Activated naive CD8-positive, alpha-beta T cell treated with anti-CD3 and anti-CD28 coated beads, Interleukin-2, amount 50 U/mL, for 24 hours (primary cell): ENCODE measurements at regions not wholly inside any gene's neighbourhood (a gene's known extent, or its start where the extent isn't known, plus 50 kb on each side); places are given as distances from the start of the nearest gene placed in this dataset.
"Not testable (repeated sequence)": the region's sequence is repeated elsewhere in the genome, so short reads cannot be mapped to it uniquely, and the experiment has no call there.

Source experiments
- ATAC-seq: fragments of 150-1000 bp; cut with Tn5 transposase; one replicate; pipeline ENCODE4 v1.10.0; 2021
- DNase-seq: peaks from one replicate; pipeline ENCODE4 v3.0.0; 2021
- H3K27ac Mint-ChIP-seq: one replicate; pipeline ENCODE4 v1.8.0; 2021; ENCODE audit warnings: mild to moderate bottlenecking, mixed read lengths
- H3K27me3 Mint-ChIP-seq: one replicate; pipeline ENCODE4 v1.8.0; 2021; ENCODE audit warnings: mixed read lengths
- H3K36me3 Mint-ChIP-seq: one replicate; pipeline ENCODE4 v1.8.0; 2021; ENCODE audit warnings: low read depth, mixed read lengths
- H3K4me1 Mint-ChIP-seq: one replicate; pipeline ENCODE4 v1.8.0; 2021; ENCODE audit warnings: mixed read lengths
- H3K4me3 Mint-ChIP-seq: one replicate; pipeline ENCODE4 v1.8.0; 2021; ENCODE audit warnings: mild to moderate bottlenecking, moderate library complexity, mixed read lengths
- H3K9me3 Mint-ChIP-seq: one replicate; pipeline ENCODE4 v1.8.0; 2021; ENCODE audit warnings: mixed read lengths

DNA sequence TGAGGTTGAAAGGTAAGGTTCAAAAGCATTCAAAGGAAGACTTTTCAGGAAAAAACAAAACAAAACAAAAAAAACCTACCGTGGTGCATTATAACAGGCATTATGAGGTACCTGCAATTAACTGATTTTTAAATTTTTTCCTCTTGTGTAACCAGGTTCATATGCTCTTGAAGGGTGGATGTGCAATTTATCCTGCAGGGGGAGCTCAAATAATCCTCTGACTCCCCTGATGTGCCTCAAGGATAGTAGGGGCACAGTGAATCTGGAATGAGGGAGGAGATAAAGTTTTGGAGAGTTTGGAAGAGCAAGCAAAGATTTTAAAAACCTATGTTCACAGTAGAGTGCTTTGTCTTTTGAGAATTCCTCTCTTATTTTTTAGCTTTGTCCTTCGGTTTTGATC lies 1349.4 kb downstream of the CDH8 start:
- Mint-ChIP-seq H3K36me3 (no peaks in the 10 kb centered on the region), H3K4me1 (no peaks in the 10 kb centered on the region), H3K27me3 (no peaks in the 10 kb centered on the region), H3K4me3 (no peak overlapping the region), H3K9me3 (peaks cover 26% of the 10 kb centered on the region), H3K27ac (no peak overlapping the region)
- DNase-seq (no peak), ATAC-seq (no peak)

DNA sequence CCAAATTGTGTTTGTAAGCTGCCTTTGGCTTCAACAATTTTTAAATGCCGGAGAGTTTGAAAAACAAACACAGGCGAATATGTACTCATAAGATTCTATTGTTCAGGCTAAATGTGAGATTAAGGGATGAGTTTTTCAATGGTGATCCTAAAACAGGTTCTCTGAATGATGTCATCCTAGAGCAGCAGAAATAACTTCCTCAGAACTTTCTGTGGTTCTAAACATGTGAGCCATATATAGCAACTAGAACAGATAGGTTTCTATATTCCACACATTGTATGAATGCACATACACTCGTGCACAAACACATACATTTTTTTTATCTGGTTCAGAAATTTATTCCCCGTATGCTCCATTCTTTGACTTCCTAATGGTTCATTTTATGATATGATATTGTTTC lies 1352.2 kb downstream of the CDH8 start:
- DNase-seq (no peak), ATAC-seq (no peak)
- Mint-ChIP-seq H3K27ac (no peak overlapping the region), H3K4me1 (no peaks in the 10 kb centered on the region), H3K27me3 (no peaks in the 10 kb centered on the region), H3K9me3 (peaks cover 19% of the 10 kb centered on the region), H3K36me3 (no peaks in the 10 kb centered on the region), H3K4me3 (no peak overlapping the region)

- no peak for ATAC-seq
- H3K9me3 Mint-ChIP-seq, result peaks cover 23% of the 10 kb centered on the region
These were observed 1354.0 kb downstream of the CDH8 start for GRCh38 chr16:60682219-60682618.

GRCh38 chr16:60681043-60681442 lies 1355.2 kb downstream of the CDH8 start:
- no peak overlapping the region for H3K27ac Mint-ChIP-seq
- H3K4me1 Mint-ChIP-seq, result no peaks in the 10 kb centered on the region
- no peak for DNase-seq
- no peaks in the 10 kb centered on the region for H3K27me3 Mint-ChIP-seq
- peaks cover 12% of the 10 kb centered on the region for H3K9me3 Mint-ChIP-seq
- H3K4me3 Mint-ChIP-seq, result no peak overlapping the region
- ATAC-seq, result no peak
- no peaks in the 10 kb centered on the region for H3K36me3 Mint-ChIP-seq

More at GRCh38 chr16:60682219-60682618, 1354.0 kb downstream of the CDH8 start:
- Mint-ChIP-seq H3K36me3 (no peaks in the 10 kb centered on the region), H3K27ac (no peak overlapping the region), H3K4me3 (no peak overlapping the region), H3K4me1 (no peaks in the 10 kb centered on the region), H3K27me3 (no peaks in the 10 kb centered on the region)
- DNase-seq, result no peak

GRCh38 chr16:60675022-60675421 lies 1361.2 kb downstream of the CDH8 start:
- DNase-seq (no peak), ATAC-seq (no peak)
- no peak overlapping the region for H3K4me3 Mint-ChIP-seq
- H3K9me3 Mint-ChIP-seq, result peaks cover 29% of the 10 kb centered on the region
- H3K4me1 Mint-ChIP-seq, result no peaks in the 10 kb centered on the region
- no peaks in the 10 kb centered on the region for H3K36me3 Mint-ChIP-seq
- no peaks in the 10 kb centered on the region for H3K27me3 Mint-ChIP-seq
- no peak overlapping the region for H3K27ac Mint-ChIP-seq

GRCh38 chr16:60674241-60674640 lies 1362.0 kb downstream of the CDH8 start:
- no peak overlapping the region for H3K27ac Mint-ChIP-seq
- no peak overlapping the region for H3K4me3 Mint-ChIP-seq
- H3K9me3 Mint-ChIP-seq, result peaks cover 29% of the 10 kb centered on the region
- H3K4me1 Mint-ChIP-seq, result no peaks in the 10 kb centered on the region
- DNase-seq, result no peak
- no peaks in the 10 kb centered on the region for H3K36me3 Mint-ChIP-seq
- H3K27me3 Mint-ChIP-seq, result no peaks in the 10 kb centered on the region
- ATAC-seq, result no peak

DNA sequence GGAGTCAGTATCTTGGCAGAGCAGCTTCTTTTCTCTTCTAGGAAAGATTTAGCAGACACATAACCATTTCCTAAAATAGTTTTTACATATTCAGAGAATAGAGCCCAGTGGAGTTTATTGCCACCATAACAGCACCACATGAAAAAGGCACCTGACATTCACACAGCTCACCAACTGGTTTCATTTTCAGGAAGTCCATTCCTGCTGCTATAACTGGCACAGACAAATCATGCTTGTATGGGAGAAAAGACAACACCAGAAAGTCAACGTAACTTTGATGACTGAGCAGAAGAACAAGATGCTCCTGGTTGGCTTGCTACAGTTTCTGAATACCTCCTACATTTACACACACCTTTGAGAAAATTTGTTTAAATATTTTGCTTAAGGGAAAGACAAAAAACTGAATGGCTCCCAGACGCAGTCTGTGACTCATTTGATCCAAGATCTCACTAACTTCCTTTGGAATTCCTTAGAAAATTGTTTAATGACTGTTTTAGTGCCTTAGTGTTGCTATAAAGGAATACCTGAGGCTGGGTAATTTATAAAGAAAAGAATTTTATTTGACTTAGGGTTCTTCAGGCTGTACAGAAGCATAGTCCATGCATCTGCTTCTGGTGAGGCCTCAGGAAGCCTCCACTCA lies 1380.6 kb downstream of the CDH8 start:
- peaks cover 10% of the 10 kb centered on the region for H3K9me3 Mint-ChIP-seq
- DNase-seq (no peak), ATAC-seq (no peak)
- H3K36me3 Mint-ChIP-seq, result no peaks in the 10 kb centered on the region
- no peaks in the 10 kb centered on the region for H3K4me1 Mint-ChIP-seq
- H3K4me3 Mint-ChIP-seq, result no peak overlapping the region
- H3K27ac Mint-ChIP-seq, result no peak overlapping the region
- H3K27me3 Mint-ChIP-seq, result no peaks in the 10 kb centered on the region

DNA sequence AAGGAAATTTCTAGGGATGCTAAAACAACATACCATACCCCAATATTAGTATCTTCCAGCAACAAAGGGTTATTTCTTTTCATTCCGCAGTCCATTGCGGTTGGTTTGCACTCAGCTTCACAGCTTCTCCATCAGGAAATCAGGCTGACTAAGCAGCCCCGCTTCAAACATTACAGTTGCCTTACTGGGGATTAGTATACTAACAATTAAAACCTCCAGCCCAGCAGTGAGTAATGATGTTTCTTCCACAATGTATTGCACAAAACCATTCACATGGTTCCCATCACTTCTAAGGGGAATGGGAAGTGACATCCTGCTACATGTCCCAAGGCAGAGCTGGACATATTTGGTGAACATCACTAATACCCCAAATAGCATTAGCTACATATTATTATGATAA lies 1384.9 kb downstream of the CDH8 start:
- ATAC-seq (no peak), DNase-seq (no peak)
- H3K27ac Mint-ChIP-seq, result no peak overlapping the region
- no peak overlapping the region for H3K4me3 Mint-ChIP-seq
- H3K36me3 Mint-ChIP-seq, result no peaks in the 10 kb centered on the region
- H3K4me1 Mint-ChIP-seq, result no peaks in the 10 kb centered on the region
- H3K27me3 Mint-ChIP-seq, result no peaks in the 10 kb centered on the region
- H3K9me3 Mint-ChIP-seq, result peaks cover 8% of the 10 kb centered on the region

DNA sequence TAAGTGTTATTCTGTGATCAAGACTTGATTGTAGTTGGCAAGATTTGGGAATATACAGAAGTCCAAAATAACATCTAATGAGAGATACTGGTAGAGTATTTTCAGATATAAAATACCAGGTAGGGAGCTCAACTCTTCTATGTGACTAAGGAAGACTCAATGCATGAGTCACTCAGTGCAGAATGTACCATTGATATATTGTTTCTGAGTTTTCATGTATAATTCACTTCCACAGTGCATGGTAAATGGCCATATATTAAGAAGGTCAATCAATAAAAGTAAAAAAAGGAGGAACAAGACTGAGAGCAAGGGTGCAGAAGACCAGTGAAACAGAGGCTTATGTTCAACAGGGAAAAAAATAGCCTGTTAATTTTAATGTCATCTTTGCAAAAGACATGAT lies 1387.9 kb downstream of the CDH8 start:
- ATAC-seq, result no peak
- Mint-ChIP-seq H3K27me3 (no peaks in the 10 kb centered on the region), H3K4me1 (no peaks in the 10 kb centered on the region), H3K27ac (no peak overlapping the region), H3K36me3 (no peaks in the 10 kb centered on the region), H3K4me3 (no peak overlapping the region), H3K9me3 (peaks cover 18% of the 10 kb centered on the region)
- no peak for DNase-seq

- not testable (repeated sequence) for ATAC-seq
These were observed 1388.8 kb downstream of the CDH8 start for GRCh38 chr16:60647388-60647787.

GRCh38 chr16:60646631-60647030 lies 1389.6 kb downstream of the CDH8 start:
- ATAC-seq, result no peak
- no peaks in the 10 kb centered on the region for H3K36me3 Mint-ChIP-seq
- DNase-seq, result no peak

More at GRCh38 chr16:60647388-60647787, 1388.8 kb downstream of the CDH8 start:
- H3K4me3 Mint-ChIP-seq, DNase-seq, H3K27ac Mint-ChIP-seq, H3K27me3 Mint-ChIP-seq, H3K36me3 Mint-ChIP-seq, H3K4me1 Mint-ChIP-seq: not testable (repeated sequence)
- peaks cover 26% of the 10 kb centered on the region for H3K9me3 Mint-ChIP-seq

DNA sequence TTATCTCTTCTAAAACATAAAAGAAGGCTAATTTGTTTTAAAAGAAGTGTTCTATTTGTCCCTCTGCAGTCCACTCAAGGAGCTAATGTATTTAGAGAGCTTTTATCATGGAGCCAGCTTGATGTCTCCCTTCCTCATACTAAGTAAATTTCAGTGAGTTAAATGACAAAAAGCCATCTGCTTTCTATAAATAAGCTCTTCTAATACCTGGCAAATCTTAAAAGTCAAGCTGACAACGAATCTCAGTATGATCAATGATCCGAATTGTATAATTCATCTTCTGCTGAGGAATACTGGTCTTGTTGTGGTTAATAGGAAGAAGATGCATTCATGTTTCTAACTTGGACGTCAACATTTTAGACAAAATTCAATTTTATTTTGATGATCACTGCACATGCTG lies 1390.7 kb downstream of the CDH8 start:
- no peak overlapping the region for H3K4me3 Mint-ChIP-seq
- H3K27ac Mint-ChIP-seq, result no peak overlapping the region
- no peaks in the 10 kb centered on the region for H3K27me3 Mint-ChIP-seq
- no peaks in the 10 kb centered on the region for H3K4me1 Mint-ChIP-seq
- ATAC-seq (no peak), DNase-seq (no peak)
- H3K36me3 Mint-ChIP-seq, result peaks cover 2% of the 10 kb centered on the region
- H3K9me3 Mint-ChIP-seq, result peaks cover 35% of the 10 kb centered on the region

More at GRCh38 chr16:60646631-60647030, 1389.6 kb downstream of the CDH8 start:
- Mint-ChIP-seq H3K4me3 (no peak overlapping the region), H3K27ac (no peak overlapping the region), H3K27me3 (no peaks in the 10 kb centered on the region), H3K4me1 (no peaks in the 10 kb centered on the region), H3K9me3 (peaks cover 34% of the 10 kb centered on the region)

GRCh38 chr16:60642956-60643355 lies 1393.3 kb downstream of the CDH8 start:
- ATAC-seq (no peak), DNase-seq (no peak)
- peaks cover 2% of the 10 kb centered on the region for H3K36me3 Mint-ChIP-seq
- H3K9me3 Mint-ChIP-seq, result peaks cover 28% of the 10 kb centered on the region
- H3K4me1 Mint-ChIP-seq, result no peaks in the 10 kb centered on the region
- H3K27me3 Mint-ChIP-seq, result no peaks in the 10 kb centered on the region
- no peak overlapping the region for H3K27ac Mint-ChIP-seq
- H3K4me3 Mint-ChIP-seq, result no peak overlapping the region

DNA sequence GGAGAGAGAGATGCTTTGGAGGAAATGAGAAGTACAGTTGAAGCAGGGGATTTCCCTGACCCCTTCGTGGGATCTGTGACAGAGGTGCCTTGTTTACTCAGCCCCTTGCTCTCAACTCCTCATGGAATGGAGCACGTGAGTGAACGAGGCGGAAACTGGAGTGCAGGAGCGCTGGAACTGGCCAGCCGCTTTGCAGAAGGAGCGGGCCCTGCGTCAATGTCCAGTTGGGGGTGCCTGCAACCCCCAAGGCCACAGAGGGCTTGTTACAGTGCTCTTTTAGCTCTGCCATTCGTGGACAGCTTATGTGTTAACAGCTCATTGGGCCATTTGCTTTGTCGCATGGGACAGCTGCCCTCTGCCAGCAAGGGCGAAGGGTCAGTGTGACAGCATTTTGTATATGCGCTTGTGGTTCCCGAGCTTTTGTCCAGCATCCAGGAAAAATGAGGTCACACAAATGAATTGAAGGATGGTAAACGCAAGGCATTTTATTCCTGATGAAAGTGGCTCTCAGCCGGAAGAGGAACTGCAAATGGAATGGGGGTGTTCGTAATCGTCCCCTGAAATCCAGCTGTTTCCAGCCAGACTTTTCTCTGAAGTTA lies 1395.1 kb downstream of the CDH8 start:
- ATAC-seq, result no peak
- H3K27ac Mint-ChIP-seq, result no peak overlapping the region
- H3K36me3 Mint-ChIP-seq, result peaks cover 2% of the 10 kb centered on the region
- H3K27me3 Mint-ChIP-seq, result no peaks in the 10 kb centered on the region
- peaks cover 27% of the 10 kb centered on the region for H3K9me3 Mint-ChIP-seq
- H3K4me3 Mint-ChIP-seq, result no peak overlapping the region
- no peaks in the 10 kb centered on the region for H3K4me1 Mint-ChIP-seq
- no peak for DNase-seq

DNA sequence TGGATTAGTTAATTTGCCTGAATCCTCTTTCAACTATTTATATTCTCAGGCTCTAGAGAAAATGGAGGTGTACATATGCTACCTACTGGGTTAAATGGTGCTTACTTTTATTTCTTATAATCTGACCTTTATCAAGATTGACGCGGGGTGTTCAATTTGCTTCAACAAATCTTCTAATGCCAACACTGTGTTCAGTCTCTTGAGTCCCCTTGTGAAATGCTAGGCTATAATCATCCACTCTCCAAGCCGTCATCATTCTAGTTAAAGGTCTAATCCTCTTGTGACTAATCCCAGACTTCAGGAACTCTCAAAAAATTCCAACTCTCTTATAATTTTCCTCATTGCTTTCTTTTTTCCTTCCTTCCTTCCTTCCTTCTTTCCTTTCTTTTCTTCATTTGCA lies 1396.2 kb downstream of the CDH8 start:
- no peaks in the 10 kb centered on the region for H3K27me3 Mint-ChIP-seq
- no peaks in the 10 kb centered on the region for H3K4me1 Mint-ChIP-seq
- no peak overlapping the region for H3K4me3 Mint-ChIP-seq
- no peak overlapping the region for H3K27ac Mint-ChIP-seq
- peaks cover 2% of the 10 kb centered on the region for H3K36me3 Mint-ChIP-seq
- ATAC-seq (no peak), DNase-seq (no peak)
- peaks cover 31% of the 10 kb centered on the region for H3K9me3 Mint-ChIP-seq
